Right hindlimb (tissue), 1 donor: ENCODE measurements at regions not wholly inside any gene's neighbourhood (a gene's known extent, or its start where the extent isn't known, plus 50 kb on each side); places are given as distances from the start of the nearest gene placed in this dataset.
"Not testable (repeated sequence)": the region's sequence is repeated elsewhere in the genome, so short reads cannot be mapped to it uniquely, and the experiment has no call there.

Experiments used
- DNase-seq: peaks from one replicate; pipeline ENCODE4 v3.0.0-alpha.2; 2018

DNA sequence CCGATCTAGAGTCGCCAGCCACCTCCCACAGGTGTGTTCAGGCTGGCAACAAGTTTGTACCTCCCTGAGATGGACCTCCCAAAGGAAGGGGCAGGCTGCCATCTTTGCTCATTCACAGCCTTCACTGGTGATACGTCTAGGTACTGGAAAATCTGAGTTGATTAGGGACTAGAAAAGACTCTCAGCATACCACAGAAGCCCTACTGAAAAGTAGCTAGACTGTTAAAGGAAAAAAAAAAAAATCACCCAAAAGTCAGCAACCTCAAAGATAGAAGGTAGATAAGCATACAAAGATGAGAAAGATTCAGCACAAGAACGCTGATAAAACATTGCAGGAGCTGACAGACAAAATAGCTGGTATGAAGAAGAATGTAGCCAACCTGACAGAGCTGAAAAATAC, 128.6 kb upstream of the WDR75 start:
- no peak for DNase-seq

- DNase-seq, result no peak
Observed at GRCh38 chr2:189318761-189319160, 122.5 kb upstream of the WDR75 start.

DNA sequence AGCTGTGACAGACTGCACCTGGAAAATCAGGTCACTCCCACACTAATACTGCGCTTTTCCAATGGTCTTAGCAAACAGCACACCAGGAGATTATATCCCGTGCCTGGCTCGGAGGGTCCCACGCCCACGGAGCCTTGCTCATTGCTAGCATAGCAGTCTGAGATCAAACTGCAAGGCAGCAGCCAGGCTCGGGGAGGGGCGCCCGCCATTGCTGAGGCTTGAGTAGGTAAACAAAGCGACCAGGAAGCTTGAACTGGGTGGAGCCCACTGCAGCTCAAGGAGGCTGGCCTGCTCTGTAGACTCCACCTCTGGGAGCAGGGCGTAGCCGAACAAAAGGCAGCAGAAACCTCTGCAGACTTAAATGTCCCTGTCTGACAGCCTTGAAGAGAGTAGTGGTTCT, 121.8 kb upstream of the WDR75 start:
- not testable (repeated sequence) for DNase-seq

DNA sequence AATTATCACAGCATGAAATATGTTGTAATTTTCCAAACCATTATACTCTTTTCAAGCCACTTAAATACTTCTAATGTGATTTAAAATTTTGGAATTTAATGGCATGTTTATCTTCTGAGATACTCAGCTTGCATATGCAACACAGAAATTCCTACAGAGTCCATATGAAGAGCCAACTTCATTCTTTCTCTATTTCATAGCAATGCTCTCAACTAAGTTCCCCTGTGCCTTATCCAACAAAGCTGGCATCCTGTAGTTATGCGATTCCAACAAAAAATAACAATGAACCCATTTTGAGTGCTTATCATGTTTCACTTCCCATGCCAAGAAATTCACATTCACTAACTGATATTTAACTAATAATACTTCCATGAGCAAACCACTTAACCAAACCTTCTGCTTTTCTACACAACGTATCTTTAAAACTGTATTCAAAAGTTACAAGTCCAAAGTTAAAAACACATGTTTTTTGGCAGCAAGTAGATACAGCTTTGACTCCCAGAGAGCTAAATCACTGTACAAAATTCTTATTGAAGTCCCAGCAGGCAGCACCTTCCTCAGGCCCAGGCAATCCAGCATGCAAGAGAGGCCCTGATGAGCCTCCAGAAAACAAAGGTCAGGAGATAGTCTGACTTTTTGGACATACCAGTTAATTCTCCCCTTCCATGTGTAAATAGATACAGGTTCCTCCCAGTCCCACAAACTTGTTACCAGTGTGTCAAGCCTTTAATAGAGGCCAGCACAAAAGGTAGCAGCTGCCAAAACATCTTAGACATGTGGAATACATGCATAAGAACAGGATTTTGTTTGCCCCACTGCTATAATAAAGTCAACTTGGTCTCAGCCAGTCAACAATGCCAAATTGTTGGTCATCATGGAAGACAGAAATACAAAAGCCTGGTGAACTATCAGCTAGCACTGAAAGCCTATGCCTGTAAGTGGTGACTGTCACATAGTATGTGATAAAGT, 113.1 kb upstream of the WDR75 start:
- no peak for DNase-seq

GRCh38 chr2:189328848-189329245, 112.4 kb upstream of the WDR75 start:
- no peak for DNase-seq

GRCh38 chr2:189336276-189336975, 104.8 kb upstream of the WDR75 start:
- DNase-seq, result no peak

DNA sequence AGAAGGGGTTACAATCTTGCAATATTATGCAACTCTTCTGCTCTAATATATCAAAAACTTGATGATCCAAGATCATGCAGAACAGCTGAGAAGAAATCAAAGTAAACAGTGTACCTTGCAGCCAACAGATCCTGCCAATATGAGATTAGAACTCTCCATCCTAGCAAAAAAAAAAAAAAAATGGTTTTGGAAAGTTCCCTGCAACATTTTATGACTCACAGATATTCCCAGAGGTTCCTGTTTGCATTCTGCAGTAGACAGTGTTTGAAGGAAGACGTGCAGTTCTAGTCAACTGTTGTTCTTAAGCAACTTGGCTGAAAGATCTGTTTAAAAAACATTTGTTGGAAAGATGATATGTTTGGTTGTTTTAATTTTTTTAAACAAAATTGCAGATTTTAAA, 103.6 kb upstream of the WDR75 start:
- DNase-seq, result no peak

DNA sequence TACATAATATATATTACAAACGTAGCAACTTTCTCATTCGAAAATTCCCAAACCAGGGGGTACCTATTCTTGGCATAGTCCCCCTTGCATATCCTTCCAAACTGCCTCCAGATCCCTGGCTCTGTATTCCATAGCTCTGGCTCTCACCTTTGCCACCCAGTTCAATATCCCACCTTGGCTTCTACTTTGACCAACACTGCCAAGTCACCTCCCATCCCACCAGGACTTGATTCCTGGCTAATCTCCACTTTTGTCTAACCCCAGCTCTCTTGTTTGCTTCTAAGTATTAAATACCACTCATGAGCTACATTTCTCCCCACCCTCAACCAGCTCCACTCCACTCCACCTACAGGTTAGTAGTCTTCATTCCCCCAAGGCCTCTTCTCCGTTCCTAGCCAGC, 103.2 kb upstream of the WDR75 start:
- peak; percentile 54 for DNase-seq

DNA sequence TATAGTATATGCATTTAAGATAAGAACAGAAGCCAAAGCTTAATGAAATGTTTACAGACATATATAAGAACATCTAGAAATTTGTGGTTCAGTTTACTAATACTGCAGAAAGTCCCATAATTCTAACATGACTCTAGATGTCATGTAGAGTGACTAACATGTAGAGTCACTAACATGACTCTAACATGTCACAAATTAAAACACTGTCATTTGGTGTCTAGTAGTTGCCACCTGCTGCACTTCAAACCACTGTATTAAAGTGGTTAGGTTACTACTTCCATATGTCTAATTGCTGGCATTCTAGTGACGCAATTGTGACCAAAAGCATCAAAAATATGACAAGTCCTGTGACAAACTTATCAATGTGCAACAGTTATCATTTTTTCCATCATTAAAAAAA, 100.2 kb upstream of the WDR75 start:
- no peak for DNase-seq

DNA sequence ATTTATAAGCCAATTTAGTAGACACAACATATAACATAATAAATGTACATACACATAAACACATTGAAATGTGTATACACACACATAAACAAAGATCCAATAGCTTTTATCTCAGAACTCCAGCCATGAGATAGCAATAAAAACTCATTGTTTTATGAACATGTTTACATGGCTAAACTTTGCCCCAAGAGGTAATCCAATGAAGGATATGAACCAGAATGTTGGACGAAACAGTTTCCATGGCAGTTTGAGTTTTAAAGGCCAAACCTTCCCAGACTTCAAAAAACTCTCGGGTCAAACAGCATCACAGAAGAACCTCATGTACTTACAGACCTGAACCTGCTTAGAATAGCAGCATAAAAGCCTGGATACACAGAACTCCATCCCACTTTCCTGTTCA, 97.2 kb upstream of the WDR75 start:
- DNase-seq, result no peak

- DNase-seq, result peak; percentile 66
Observed at GRCh38 chr2:189347540-189347939, 93.7 kb upstream of the WDR75 start.

DNA sequence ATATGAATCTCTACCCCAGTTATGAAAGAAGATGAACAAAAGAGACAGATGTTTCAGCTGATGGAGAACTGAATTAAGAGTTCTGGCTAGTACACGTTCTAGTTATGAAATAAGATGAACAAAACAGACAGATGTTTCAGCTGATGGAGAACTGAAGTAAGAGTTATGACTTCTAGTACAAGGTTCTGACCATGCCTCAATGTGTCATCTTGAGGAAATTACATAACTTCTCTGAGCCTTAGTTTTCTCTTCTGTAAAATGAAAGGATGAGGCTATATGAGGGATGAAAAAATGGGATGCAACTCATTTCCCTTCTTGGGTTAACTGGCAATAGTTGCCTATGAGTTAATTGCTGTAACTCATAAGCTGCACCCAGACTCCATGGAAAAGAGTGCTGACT, 92.9 kb upstream of the WDR75 start:
- no peak for DNase-seq

DNA sequence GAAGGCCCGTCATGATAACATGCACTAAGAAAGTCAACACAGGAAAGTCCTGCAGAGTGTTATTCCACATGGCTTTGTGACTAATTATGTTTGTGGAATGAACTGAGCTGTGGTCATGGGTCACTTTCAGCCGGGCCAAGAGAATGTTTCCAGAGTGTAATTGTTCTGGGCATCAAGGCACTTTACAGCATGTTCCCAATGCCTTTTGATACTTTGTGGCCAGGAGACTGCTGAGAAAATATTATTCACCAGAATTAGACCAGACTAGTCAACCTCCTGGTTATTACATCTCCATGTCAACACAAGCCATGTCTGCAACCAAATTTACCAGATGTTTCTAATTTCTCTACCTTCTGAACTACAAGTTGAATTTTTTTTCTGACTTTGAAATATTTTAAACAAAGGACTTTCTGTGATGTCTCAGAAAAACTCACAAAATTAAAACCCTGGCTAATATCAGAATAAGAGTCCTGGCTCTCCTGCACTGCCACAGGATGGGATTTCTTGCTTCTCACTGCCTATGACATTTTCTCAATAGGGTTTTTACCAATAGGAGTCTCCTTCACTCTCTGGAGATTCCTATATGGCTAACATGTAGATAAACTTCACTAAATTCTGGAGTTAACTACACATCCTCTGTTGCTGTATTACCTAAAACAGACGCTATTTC, 90.6 kb upstream of the WDR75 start:
- peak; percentile 44 for DNase-seq

GRCh38 chr2:189351933-189352332, 89.3 kb upstream of the WDR75 start:
- not testable (repeated sequence) for DNase-seq

GRCh38 chr2:189357375-189357774, 83.9 kb upstream of the WDR75 start:
- DNase-seq, result peak; percentile 24

DNA sequence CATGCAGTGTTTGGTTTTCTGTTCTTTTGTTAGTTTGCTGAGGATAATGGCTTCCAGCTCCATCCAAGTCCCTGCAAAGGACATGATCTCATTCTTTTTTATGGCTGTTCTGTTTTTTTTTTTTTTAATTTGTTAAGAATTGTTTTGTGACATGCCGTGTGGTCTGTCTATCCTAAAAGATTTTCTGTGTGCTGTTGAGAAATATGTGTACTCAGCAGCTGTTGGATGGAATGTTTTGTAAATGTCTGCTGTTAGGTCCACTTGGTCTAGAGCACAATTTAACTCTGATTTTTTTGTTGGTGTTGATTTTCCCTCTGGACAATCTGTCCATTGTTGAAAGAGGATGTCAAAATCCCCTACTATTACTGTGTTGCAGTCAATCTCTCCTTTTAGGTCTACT, 80.4 kb upstream of the WDR75 start:
- DNase-seq, result no peak

DNA sequence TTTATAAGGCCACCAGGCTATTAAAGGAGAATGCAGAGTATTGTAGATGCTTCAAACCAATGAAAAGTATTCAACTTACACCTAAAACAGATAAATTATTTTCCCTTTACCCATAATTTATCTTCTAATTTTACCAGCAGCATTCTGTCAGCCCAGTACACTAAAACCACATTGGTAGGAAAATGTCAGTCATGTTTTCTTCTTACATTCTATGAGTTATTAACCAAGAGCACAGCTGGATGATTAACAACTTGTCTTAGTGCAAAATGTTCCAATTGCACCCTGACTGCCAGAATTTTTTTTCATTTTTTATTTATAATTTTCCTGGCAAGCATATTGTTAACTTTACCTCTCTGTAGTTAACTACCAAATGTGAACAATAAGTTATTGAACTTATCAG, 79.0 kb upstream of the WDR75 start:
- DNase-seq, result no peak

DNA sequence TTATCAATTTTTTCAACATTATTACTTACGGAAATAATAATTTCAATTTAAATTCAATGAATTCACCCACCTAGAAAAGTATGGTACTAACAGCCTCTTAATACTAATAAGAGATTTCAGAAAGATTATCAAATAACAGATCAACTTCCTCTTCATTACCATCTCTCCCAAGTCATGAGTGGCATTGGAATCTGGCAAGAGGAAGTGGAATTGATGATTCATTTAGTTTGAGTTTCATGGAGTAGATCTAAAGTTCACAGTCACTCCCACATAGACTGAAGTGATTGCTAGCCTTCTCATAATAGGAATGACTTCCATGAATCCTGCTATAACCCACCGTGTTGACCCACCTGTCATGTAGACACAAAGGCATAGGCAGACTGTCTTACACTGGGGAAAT, 77.7 kb upstream of the WDR75 start:
- DNase-seq, result no peak

GRCh38 chr2:189364607-189365006, 76.7 kb upstream of the WDR75 start:
- DNase-seq, result no peak

- no peak for DNase-seq
Observed at GRCh38 chr2:189366349-189366748, 74.9 kb upstream of the WDR75 start.

DNA sequence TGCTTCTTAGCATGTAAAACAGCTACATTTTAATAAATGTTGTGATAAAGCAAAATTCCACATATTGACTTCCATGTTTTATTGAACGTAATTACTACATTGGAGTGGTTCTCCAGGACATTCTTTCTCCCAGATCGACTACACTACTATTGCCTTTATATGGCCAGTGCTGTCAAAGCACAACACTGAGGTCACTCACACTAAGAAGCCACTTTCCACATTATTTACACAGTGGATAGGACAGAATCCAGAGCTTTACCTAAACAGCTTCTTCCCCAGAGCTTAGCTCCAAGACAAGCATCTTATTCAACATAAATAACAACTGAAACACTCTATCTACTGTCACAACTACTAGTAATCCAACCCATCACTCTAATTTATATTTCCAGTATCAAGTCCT, 73.9 kb upstream of the WDR75 start:
- no peak for DNase-seq

DNA sequence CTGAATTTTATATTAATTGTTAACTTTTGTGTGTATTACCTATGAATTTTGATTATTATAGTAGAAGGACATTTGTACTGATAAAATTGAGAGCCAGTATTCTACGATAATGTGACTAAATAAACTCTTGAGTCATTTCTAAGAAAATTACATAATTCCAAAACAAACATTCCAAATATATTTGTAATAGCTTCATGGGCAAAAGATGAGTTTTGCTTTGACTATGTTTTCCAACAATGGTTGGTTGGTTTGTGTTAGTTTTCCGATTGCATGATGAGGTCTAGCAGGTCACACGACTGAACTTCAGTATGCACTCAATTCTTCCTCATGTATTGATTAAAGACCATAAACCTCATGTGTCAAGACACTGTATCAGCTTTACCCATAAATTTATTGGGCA, 71.7 kb upstream of the WDR75 start:
- no peak for DNase-seq

- no peak for DNase-seq
Observed at GRCh38 chr2:189370719-189371118, 70.6 kb upstream of the WDR75 start.
